ENCODE measurements at regions not wholly inside any gene's neighbourhood (a gene's known extent, or its start where the extent isn't known, plus 50 kb on each side); places are given as distances from the start of the nearest gene placed in this dataset.

DNA sequence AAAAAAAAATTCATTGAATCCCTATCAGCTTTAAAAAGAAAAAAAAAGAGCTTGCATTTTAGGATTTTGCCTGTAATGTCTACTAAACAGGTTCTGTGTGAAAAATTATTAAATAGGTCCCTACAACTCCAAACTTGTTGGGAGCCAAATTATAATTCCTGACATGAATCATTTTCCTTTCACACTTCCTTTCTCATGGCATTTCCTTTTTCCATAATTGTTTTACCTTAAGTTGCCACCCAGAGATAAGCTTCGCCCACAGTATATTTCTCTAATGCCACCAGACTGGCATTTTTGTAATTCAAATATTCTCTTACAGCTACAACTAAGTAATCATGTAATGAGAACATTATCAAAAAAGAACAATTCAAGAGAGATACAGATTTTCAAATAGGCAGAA, 348.8 kb downstream of the EFNA5 start:
- ATAC-seq (ENCODE audit: low FRiP score in 2 of 2) (no peak), DNase-seq (no peak)
- Histone ChIP-seq H3K36me3 (no peaks in the 10 kb centered on the region), H3K27me3 (no peaks in the 10 kb centered on the region), H3K27ac (no peak overlapping the region), H3K9me3 (no peaks in the 10 kb centered on the region), H3K4me1 (no peaks in the 10 kb centered on the region), H3K4me3 (no peak overlapping the region)
- WGBS, 2 donors: 69 to 86% methylated on average over 1 of the region's 1 CpG
- TF ChIP-seq POLR2AphosphoS5 (IDR thresholded peaks at IDR 0.05): no peak
- no peak for TF ChIP-seq EP300 (IDR thresholded peaks at IDR 0.05)
- TF ChIP-seq CTCF (IDR thresholded peaks at IDR 0.05): no peak
- TF ChIP-seq POLR2A (IDR thresholded peaks at IDR 0.05): no peak

- TF ChIP-seq CTCF (IDR thresholded peaks at IDR 0.05) (no peak), POLR2AphosphoS5 (IDR thresholded peaks at IDR 0.05) (no peak), POLR2A (IDR thresholded peaks at IDR 0.05) (no peak), EP300 (IDR thresholded peaks at IDR 0.05) (no peak)
- DNase-seq (no peak), ATAC-seq (ENCODE audit: low FRiP score in 2 of 2) (no peak)
- Histone ChIP-seq H3K27me3 (no peaks in the 10 kb centered on the region), H3K27ac (no peak overlapping the region), H3K4me3 (no peak overlapping the region), H3K36me3 (no peaks in the 10 kb centered on the region), H3K4me1 (no peaks in the 10 kb centered on the region), H3K9me3 (no peaks in the 10 kb centered on the region)
- 72 to 75% methylated on average over 2 of the region's 2 CpGs for WGBS, 2 donors
Measured at GRCh38 chr5:107320846-107321245, 349.9 kb downstream of the EFNA5 start.

- ATAC-seq (ENCODE audit: low FRiP score in 2 of 2): no peak
- no peak overlapping the region for H3K27ac ChIP-seq
- 80 to 82% methylated on average over 2 of the region's 2 CpGs for WGBS, 2 donors
- DNase-seq: no peak
- H3K27me3 ChIP-seq: no peaks in the 10 kb centered on the region
- H3K9me3 ChIP-seq: no peaks in the 10 kb centered on the region
- H3K4me1 ChIP-seq: no peaks in the 10 kb centered on the region
- TF ChIP-seq POLR2AphosphoS5 (IDR thresholded peaks at IDR 0.05) (no peak), POLR2A (IDR thresholded peaks at IDR 0.05) (no peak), EP300 (IDR thresholded peaks at IDR 0.05) (no peak)
- H3K4me3 ChIP-seq: no peak overlapping the region
- H3K36me3 ChIP-seq: no peaks in the 10 kb centered on the region
Measured at GRCh38 chr5:107320376-107320775, 350.4 kb downstream of the EFNA5 start.

DNA sequence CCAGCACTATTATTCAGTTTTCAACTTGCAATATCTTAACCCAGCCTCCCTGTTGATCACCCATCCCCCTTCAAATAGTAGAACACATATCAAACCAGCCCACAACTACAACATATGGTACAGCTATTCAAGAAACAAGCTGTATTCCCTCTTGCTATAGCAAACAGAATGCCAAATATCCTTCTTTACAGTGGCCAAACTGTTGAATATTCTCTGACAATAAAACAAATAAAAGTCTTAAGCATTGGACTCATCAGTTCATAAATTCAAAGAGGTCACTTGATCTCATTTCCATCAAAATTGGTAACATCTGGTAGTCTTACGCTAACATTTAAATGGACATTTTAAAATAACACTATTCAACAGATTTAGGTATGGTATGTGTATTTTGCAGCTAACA, 350.8 kb downstream of the EFNA5 start:
- Histone ChIP-seq H3K4me1 (no peaks in the 10 kb centered on the region), H3K27me3 (no peaks in the 10 kb centered on the region), H3K27ac (no peak overlapping the region), H3K9me3 (no peaks in the 10 kb centered on the region), H3K4me3 (no peak overlapping the region), H3K36me3 (no peaks in the 10 kb centered on the region)
- TF ChIP-seq POLR2A (IDR thresholded peaks at IDR 0.05): no peak
- no peak for TF ChIP-seq CTCF (IDR thresholded peaks at IDR 0.05)
- TF ChIP-seq POLR2AphosphoS5 (IDR thresholded peaks at IDR 0.05): no peak
- TF ChIP-seq EP300 (IDR thresholded peaks at IDR 0.05): no peak
- 76 to 92% methylated on average over 1 of the region's 1 CpG for WGBS, 2 donors
- ATAC-seq (ENCODE audit: low FRiP score in 2 of 2) (no peak), DNase-seq (no peak)

DNA sequence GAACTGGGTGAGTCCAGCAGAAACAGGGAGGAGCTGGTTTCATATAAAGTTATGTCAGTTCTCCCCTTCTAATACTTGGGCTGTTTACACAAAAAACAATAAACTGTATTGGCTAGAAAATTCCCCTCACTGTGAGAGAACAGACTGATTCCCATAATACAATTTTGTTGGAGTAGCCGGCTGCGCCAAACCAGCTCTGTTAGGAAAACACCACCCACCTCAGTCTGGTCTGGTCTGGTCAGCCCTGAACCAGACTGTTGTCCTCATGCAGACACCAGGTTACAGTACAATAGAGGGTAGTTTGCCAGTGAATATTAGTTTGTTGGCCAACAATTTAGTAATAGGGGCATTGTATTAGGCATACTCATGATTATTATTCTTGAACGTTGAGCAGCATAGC, 356.4 kb downstream of the EFNA5 start:
- no peaks in the 10 kb centered on the region for H3K36me3 ChIP-seq
- TF ChIP-seq EP300 (IDR thresholded peaks at IDR 0.05) (no peak), POLR2AphosphoS5 (IDR thresholded peaks at IDR 0.05) (no peak), POLR2A (IDR thresholded peaks at IDR 0.05) (no peak), CTCF (IDR thresholded peaks at IDR 0.05) (no peak)
- no peak for DNase-seq
- no peak overlapping the region for H3K27ac ChIP-seq
- ATAC-seq (ENCODE audit: low FRiP score in 2 of 2): no peak
- no peak overlapping the region for H3K4me3 ChIP-seq
- WGBS, 2 donors: 80 to 85% methylated on average over 3 of the region's 3 CpGs
- no peaks in the 10 kb centered on the region for H3K27me3 ChIP-seq
- H3K9me3 ChIP-seq: no peaks in the 10 kb centered on the region
- no peaks in the 10 kb centered on the region for H3K4me1 ChIP-seq
